Activated T-cell treated with anti-CD3 and anti-CD28 coated beads, Interleukin-2, amount 50 U/mL, for 72 hours (primary cell): ENCODE measurements at regions not wholly inside any gene's neighbourhood (a gene's known extent, or its start where the extent isn't known, plus 50 kb on each side); places are given as distances from the start of the nearest gene placed in this dataset.
A peak's percentile ranks its signal among the peaks of the same experiment; 100 is the strongest.

Experiments used
- ATAC-seq, 2 donors: fragments of 150-1000 bp; cut with Tn5 transposase; replicated peaks in 1 of 2; 2 replicates each; pipeline ENCODE4 v1.10.0; 2021; ENCODE audit warnings: moderate library complexity in 2 of 2, mild to moderate bottlenecking in 1 of 2
- DNase-seq, 2 donors: peaks; one replicate each; pipeline ENCODE4 v3.0.0; 2021 to 2022; ENCODE audit warnings: mixed read lengths in 1 of 2
- H3K27ac Mint-ChIP-seq: one replicate; pipeline ENCODE4 v1.8.0; 2022; ENCODE audit warnings: mild to moderate bottlenecking, moderate library complexity, mixed read lengths
- H3K27me3 Mint-ChIP-seq: one replicate; pipeline ENCODE4 v1.8.0; 2022; ENCODE audit warnings: low read depth, mixed read lengths
- H3K36me3 Mint-ChIP-seq, 2 donors: one replicate each; pipeline ENCODE4 v1.8.0; 2022; ENCODE audit warnings: mixed read lengths in 2 of 2, mild to moderate bottlenecking in 1 of 2; ENCODE audit not compliant: insufficient read depth in 2 of 2
- H3K4me1 Mint-ChIP-seq: one replicate; pipeline ENCODE4 v1.8.0; 2022; ENCODE audit warnings: low read depth, mixed read lengths
- H3K4me3 Mint-ChIP-seq, 2 donors: one replicate each; pipeline ENCODE4 v1.8.0; 2022; ENCODE audit warnings: mild to moderate bottlenecking in 2 of 2, mixed read lengths in 2 of 2, moderate library complexity in 2 of 2
- H3K9me3 Mint-ChIP-seq, 2 donors: one replicate each; pipeline ENCODE4 v1.8.0; 2022; ENCODE audit warnings: mixed read lengths in 2 of 2

DNA sequence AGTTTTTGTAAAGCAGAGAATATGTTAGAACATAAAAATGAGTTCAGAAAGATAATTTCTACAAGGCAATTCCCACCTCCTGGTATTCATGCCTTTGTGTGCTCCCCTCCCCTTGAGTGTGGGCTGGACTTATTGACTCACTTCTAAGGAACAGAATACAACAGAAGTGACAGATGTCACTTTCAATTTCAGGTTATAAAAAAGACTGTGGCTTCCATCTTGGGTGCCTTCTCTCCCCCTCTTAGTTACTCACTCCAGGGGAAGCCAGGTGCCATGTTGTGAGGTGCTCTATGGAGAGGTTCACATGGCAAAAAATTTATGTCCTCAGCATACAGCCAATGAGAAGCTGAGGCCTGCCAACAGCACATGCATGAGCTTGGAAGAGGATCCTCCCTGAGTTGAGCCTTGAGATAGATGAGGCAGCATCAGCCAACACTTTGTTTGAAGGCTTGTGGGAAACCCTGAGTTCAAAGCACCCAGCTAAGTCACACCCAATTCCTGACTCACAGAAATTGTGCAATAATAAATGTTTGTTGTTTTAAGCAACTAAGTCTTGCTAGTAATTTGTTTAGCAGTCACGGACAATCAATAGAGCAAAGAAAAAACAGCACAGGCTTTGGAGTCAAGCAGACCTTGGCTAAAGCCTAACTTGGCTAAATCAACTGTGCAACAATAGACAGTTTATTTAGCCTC, 73.5 kb upstream of the NGF start:
- H3K27ac Mint-ChIP-seq = no peak overlapping the region
- peak; percentile 58 to 61 for ATAC-seq
- peaks cover 5 to 8% of the 10 kb centered on the region in 2 donors for H3K9me3 Mint-ChIP-seq

DNA sequence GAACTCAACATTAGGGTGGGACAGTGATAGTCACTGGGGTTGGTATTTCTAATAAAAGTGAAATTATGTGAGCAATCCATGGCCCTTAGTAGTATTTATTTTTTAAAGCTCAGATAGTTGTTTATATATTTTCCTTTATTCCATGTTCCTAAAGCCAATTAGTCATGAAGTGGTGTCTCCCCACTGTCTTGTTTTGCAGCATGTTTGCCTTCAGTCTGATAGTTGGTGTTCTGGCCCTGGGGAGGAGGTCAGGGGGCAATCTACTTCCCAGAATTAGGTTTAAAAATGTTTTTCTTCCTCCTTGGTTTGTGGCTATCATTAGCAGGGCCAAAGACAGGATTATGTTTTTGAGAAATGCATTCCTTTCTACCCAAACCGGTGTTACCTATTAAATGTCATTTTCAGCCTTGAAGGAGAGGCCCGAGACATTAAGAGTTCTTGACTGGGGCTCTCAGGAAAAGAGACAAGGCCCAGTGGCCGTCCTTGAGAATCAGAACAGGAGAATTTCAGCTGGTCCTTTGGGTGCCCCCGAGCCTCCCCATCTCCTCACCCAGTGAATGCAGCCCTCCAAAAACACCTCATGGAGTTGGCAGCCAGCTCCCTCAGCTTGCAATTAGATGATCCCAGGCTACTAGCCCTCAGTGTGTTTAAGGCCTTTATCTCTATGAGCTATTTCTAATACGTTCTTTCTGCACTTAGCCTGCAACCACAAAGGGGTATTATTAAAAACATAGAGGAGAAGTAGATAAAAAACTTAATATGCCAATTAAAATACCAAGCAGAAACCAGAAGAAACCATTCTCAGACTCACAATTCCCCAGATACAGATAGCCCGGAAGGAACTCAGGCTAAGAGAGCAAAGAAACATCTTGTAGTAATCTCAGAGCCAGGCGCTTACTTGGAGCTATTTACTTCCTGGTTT, 71.3 kb upstream of the NGF start:
- H3K9me3 Mint-ChIP-seq = peaks cover 6% of the 10 kb centered on the region in 2 donors
- H3K36me3 Mint-ChIP-seq = peaks cover 2 to 4% of the 10 kb centered on the region in 2 donors
- no peak overlapping the region for H3K27ac Mint-ChIP-seq
- peaks cover 17% of the 10 kb centered on the region for H3K4me1 Mint-ChIP-seq
- peaks cover 32% of the 10 kb centered on the region for H3K27me3 Mint-ChIP-seq
- no peak for ATAC-seq
- no peak for DNase-seq
- no peak overlapping the region for H3K4me3 Mint-ChIP-seq

More for the DNA sequence above, 73.5 kb upstream of the NGF start:
- Mint-ChIP-seq H3K4me1 (peaks cover 17% of the 10 kb centered on the region), H3K27me3 (peaks cover 31% of the 10 kb centered on the region), H3K4me3 (no peak overlapping the region), H3K36me3 (peaks cover 2 to 9% of the 10 kb centered on the region in 2 donors)
- DNase-seq = no peak

DNA sequence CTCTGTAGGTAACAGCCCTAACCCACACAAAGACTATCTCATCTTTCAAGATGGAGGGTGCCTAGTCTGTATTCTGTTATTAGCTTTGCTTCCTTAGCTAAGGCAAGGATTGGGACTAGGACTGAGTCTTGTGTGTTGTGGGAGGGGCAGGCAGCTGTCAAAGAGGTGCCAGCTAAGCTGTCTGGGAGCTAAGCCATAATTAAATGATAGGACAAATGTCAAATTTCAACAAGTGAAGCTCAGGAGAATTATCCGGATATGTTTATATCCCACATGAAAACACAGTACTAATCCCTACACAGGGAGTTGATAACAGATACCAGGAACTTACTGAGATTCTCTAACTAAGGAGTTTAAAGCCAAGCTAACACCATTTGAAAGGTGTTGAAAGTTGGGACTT, 70.5 kb upstream of the NGF start:
- no peak overlapping the region for H3K4me3 Mint-ChIP-seq
- ATAC-seq (no peak), DNase-seq (no peak)
- peaks cover 32% of the 10 kb centered on the region for H3K27me3 Mint-ChIP-seq
- H3K4me1 Mint-ChIP-seq = peaks cover 17% of the 10 kb centered on the region
- no peak overlapping the region for H3K27ac Mint-ChIP-seq
- peaks cover 6% of the 10 kb centered on the region in 2 donors for H3K9me3 Mint-ChIP-seq
- H3K36me3 Mint-ChIP-seq = peaks cover 0 to 4% of the 10 kb centered on the region in 2 donors

DNA sequence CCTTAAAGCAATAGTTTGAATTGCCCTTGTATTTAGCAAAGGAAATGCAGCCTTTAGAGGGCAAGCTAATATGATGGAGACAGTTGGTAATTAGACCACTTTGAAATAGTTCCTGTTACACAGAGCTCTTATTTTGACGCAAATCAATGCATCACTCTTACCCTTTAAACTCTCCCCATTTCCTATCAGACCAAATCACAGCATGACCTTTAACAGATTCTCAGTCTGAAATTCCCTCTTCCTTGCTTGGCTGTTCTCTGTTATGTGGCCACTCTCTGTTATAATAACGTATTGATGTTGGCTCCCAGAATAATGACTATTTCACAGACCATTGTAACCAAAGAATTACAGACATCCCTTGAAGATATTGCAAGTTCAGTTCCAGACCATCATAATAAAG, 66.9 kb upstream of the NGF start:
- H3K27me3 Mint-ChIP-seq = peaks cover 24% of the 10 kb centered on the region
- peaks cover 3 to 4% of the 10 kb centered on the region in 2 donors for H3K9me3 Mint-ChIP-seq
- H3K27ac Mint-ChIP-seq = no peak overlapping the region
- DNase-seq (no peak), ATAC-seq (no peak)
- H3K36me3 Mint-ChIP-seq = no peaks in the 10 kb centered on the region
- H3K4me1 Mint-ChIP-seq = no peaks in the 10 kb centered on the region
- no peak overlapping the region for H3K4me3 Mint-ChIP-seq

DNA sequence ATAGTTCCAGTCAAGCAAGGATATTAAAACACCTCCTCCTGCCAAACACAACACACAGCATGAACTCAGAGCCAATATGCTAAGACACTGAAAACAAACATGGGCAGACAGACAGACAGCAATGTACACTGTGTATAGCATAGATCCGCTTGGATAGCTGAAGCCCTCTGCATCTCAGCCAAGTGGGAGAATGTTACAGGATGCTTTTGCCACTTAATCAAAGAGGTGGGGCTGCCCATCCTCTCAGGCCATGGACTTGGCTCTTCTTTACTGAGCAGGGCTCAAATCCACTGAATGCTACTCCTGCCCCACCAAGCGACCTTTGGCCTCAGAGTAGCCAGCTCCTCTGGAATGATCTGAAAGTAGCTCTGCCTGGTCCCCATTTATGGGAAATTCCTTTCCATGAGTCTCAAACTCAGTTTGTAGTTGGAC, 64.7 kb upstream of the NGF start:
- ATAC-seq (no peak), DNase-seq (no peak)
- Mint-ChIP-seq H3K9me3 (peaks cover 3 to 4% of the 10 kb centered on the region in 2 donors), H3K4me1 (no peaks in the 10 kb centered on the region), H3K27me3 (peaks cover 17% of the 10 kb centered on the region), H3K36me3 (no peaks in the 10 kb centered on the region), H3K27ac (no peak overlapping the region), H3K4me3 (no peak overlapping the region)

DNA sequence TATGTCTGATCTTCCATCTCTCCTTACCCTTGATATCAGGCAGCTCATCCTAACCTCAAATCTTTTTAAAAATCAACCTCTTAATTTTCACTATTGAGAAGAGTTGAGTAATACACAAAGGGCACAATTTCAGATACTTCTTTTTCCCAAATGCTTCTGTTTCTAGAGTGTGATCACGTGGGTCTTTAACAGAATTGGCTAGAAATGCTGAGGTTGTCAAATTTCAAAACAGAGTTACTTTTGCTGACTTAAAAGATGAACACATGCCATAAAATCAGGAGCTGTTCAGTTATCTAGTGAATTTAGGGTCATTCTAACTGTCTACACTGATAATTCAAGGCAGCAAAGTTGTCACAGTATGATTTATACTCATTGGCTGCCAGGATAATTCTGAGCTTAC, 63.6 kb upstream of the NGF start:
- no peaks in the 10 kb centered on the region for H3K4me1 Mint-ChIP-seq
- ATAC-seq (no peak), DNase-seq (no peak)
- H3K4me3 Mint-ChIP-seq = no peak overlapping the region
- no peaks in the 10 kb centered on the region for H3K36me3 Mint-ChIP-seq
- no peak overlapping the region for H3K27ac Mint-ChIP-seq
- H3K9me3 Mint-ChIP-seq = peaks cover 2% of the 10 kb centered on the region in 2 donors
- H3K27me3 Mint-ChIP-seq = peaks cover 9% of the 10 kb centered on the region

DNA sequence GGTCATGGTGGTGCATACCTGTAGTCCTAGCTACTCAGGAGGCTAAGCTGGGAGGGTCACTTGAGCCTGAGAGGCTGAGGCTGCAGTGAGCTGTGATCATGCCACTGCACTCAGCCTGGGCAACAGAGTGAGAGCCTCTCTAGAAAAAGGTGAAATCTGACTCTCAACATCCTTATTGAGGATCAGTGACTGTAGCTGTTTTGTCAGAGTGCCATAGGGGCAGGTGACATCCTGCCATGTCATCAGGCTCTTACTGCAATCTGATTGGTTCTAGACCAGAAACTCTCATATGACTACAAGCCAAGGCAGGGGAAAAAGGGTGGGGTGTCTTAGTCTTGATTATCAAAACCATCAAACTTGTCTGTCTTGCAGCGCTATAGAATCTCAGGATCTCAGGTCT, 62.8 kb upstream of the NGF start:
- ATAC-seq (peak in 1 of 2 donors; percentile 47), DNase-seq (no peak)
- H3K27me3 Mint-ChIP-seq = peaks cover 11% of the 10 kb centered on the region
- H3K4me1 Mint-ChIP-seq = no peaks in the 10 kb centered on the region
- no peaks in the 10 kb centered on the region for H3K9me3 Mint-ChIP-seq
- no peaks in the 10 kb centered on the region for H3K36me3 Mint-ChIP-seq
- H3K27ac Mint-ChIP-seq = no peak overlapping the region
- H3K4me3 Mint-ChIP-seq = no peak overlapping the region

DNA sequence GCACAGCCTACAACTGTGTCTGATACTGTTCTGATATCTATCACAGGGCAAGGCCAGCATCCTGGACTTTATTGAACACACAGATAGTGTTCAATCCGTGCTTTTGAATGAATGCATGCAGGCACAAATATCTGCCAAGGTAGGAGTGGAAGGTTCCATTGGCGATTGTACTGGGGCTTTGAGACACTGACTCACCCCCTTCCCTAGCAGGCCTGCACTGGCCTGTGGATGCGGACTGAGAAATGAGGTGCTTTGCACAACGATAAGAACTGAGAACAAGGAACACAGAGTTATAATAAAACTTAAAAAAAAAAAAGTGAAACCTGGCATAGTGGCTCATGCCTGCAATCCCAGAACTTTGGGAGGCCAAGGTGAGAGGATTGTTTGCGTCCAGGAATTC, 62.4 kb upstream of the NGF start:
- H3K9me3 Mint-ChIP-seq = no peaks in the 10 kb centered on the region
- no peak overlapping the region for H3K27ac Mint-ChIP-seq
- ATAC-seq (no peak), DNase-seq (no peak)
- peaks cover 16% of the 10 kb centered on the region for H3K27me3 Mint-ChIP-seq
- no peaks in the 10 kb centered on the region for H3K36me3 Mint-ChIP-seq
- H3K4me1 Mint-ChIP-seq = no peaks in the 10 kb centered on the region
- no peak overlapping the region for H3K4me3 Mint-ChIP-seq

DNA sequence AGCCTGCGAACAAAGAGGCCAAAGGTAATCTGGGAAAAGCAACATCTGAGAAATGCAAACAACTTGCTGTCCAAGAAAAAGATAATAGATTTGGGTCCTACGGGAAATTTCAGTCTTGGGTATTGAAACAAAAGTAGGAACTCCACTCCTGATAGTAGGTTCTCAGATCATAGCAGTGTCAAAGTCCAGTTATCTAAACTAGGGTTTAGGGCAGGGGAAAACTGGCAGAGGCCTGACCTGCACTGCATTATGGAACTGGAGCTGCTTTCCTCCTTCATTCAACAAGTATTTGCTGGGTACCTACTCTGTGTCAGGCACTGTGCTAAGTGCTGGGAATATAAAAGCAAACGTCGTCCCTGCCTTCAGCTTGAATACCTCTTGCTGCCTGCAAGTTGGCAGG, 60.7 kb upstream of the NGF start:
- ATAC-seq (no peak), DNase-seq (no peak)
- Mint-ChIP-seq H3K4me3 (no peak overlapping the region), H3K27ac (no peak overlapping the region), H3K4me1 (no peaks in the 10 kb centered on the region), H3K36me3 (no peaks in the 10 kb centered on the region), H3K27me3 (peaks cover 11% of the 10 kb centered on the region), H3K9me3 (no peaks in the 10 kb centered on the region)
